ENCODE measurements at regions not wholly inside any gene's neighbourhood (a gene's known extent, or its start where the extent isn't known, plus 50 kb on each side); places are given as distances from the start of the nearest gene placed in this dataset.

DNA sequence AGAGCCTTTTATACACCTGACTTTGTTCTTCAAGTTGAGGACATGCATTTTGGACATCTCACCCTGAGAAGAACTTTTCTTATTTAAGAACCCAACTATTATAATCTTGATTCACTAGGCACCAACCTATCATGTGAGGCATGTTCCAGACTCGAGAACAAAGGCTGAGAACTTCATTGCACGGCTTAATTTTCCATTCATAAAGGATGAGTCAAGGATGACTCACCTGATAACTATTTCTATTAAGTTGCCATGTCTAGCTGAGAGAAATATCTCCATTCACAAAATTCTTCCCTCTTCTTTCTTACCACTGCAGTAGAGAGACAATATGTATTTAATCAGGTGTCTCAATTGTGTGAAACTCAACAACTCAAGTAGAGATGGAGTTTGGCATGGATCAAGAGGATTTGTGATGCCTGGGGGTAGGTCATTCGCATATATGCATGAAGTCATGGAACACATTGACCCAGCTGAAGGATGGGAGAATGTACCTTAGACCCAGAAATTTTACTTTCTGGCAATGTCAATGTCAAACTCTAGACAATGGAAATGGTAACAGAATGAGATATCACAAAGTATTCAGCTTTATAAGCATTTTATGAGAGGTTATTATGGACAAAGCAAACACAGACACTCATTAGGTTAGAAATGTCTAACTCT, 173.2 kb upstream of the PRNP start:
- DNase-seq (ENCODE audit: low spot score) = no peak

- DNase-seq (ENCODE audit: low spot score) = no peak
These were observed 174.5 kb upstream of the PRNP start for GRCh38 chr20:4511776-4512175.

DNA sequence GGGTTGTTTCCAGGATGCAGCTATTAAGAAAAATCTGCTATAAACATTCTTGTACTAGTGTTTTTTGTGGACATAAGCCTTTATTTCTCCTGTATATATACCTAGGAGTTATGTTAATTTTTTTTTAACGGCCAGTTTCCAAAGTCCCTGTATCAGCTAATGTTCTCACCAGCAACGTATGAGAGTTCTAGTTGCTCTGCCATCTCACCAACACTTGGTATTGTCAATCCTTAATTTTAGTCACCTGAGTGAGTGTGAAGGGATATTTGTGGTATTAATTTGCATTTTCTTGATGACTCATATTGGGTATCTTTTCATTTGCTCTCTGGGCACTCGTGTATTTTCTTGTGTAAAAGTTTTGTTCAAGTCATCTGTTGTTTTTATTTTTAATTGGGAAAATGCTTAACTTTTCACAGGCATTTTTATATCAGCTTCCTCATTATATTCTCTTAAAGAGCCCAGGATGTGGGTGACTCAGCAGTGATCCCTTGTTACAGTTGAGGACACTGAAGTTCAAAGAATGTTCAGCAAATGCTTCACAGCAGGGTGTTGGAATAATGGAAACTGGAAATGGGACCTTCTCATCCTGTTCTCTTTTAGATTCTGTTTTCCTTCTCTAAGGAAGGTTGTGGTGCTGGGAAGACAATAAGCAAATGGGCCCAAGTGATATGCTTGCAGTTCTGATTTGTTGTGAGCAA, 176.3 kb upstream of the PRNP start:
- DNase-seq (ENCODE audit: low spot score) = no peak

- no peak for DNase-seq (ENCODE audit: low spot score)
These were observed 177.5 kb upstream of the PRNP start for GRCh38 chr20:4508773-4509172.

DNA sequence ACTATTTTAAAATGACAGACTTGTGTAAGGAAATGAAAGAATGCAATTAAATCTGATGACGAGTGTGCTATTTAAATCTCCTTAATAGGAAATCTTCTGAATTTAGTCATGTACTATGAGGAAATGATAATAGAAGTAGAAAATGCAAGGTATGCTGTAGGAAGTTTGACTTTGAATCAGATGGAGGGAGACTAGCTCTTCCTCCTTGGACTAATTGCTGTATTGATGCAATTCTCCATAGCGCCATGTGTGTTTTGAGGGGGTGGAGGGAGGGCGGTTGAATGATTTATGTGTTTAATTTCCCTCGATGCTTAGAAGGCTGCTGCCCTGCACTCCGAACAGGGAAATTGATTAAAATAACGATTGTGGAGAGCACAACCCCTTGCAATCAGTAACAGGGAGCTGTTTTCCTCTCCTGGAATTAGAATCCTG, 179.0 kb upstream of the PRNP start:
- DNase-seq (ENCODE audit: low spot score) = no peak

GRCh38 chr20:4504814-4505213, 181.4 kb upstream of the PRNP start:
- no peak for DNase-seq (ENCODE audit: low spot score)

DNA sequence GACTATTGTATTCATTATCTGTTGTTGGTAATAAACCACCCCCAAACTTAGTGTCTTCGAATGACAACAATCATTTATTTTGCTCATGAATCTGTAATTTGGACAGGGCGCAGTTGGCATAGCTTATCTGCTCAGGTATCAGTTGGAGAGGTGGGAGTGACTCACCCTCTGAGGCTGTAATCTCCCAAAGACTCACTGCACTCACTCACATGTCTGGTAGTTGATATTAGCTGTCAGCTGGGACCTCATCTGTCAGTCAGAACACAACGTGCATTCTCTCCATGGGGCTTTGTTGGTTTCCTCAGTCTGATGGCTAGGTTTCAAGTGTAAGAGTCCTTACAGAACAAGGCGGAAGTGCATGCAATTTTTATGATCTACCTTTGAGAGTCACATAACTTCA, 183.5 kb upstream of the PRNP start:
- DNase-seq (ENCODE audit: low spot score) = no peak

- no peak for DNase-seq (ENCODE audit: low spot score)
These were observed 192.9 kb upstream of the PRNP start for GRCh38 chr20:4493386-4493785.

GRCh38 chr20:4491643-4492042, 194.6 kb upstream of the PRNP start:
- DNase-seq (ENCODE audit: low spot score) = no peak

DNA sequence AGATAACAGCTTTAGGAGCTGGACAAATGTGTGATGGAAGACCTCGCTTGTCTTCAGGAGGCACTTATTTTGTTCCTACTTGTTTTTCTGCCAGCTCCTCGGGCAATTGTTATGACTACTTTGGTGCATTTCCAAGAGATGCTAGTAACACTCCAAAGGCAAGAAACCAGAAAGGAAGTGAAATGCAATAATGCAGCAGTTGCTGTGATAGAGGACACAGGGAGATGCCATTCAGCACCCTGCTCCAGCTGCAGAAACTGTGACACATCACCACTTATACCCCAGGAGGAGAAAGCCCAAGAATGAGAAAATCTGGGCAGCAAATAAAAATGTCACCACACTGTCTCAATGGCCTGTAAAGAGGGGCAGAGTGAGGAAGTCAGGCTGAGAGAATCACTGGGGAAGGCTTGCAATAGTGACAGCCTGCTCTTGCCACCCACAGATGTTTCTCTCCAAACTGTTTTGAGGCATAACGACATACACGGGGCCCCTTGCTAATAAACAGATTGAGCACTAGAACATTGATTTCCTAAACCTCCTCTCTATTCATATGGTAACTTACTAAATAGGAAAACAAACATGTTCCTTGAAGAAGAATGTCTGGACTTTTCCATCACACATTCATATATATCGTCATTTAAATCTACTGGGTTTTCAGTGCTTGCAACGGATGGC, 195.5 kb upstream of the PRNP start:
- no peak for DNase-seq (ENCODE audit: low spot score)

- DNase-seq (ENCODE audit: low spot score) = no peak
These were observed 196.2 kb upstream of the PRNP start for GRCh38 chr20:4490045-4490444.

- DNase-seq (ENCODE audit: low spot score) = no peak
These were observed 197.6 kb upstream of the PRNP start for GRCh38 chr20:4488407-4489339.

DNA sequence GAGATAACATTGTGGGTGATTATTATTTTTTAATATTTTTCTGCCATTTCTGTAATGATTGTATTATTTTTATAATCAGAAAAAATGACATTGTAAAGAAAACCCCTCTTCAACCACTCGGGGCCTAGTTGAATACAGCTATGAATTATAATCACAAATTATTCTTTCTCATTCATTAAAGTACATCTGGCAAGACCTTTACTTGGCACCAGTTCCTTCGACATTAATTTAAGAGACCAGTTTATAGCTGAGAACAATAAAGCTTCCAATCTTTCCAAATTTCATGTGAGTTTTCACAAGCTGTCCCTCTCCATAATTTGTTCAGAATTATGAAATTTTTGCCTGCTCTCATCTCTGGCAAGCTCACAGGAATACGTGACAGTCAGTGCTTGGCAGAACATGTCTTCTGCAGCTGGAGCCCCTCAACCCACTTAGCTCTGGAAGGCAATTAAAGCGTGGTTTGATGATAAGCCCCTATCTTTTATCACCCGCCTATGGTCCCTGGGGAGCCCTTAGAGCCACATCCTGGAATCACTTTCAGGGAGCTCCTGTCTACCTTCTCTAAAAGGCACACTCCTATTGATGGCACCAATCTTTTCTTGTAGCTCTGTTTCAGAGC, 201.8 kb upstream of the PRNP start:
- DNase-seq (ENCODE audit: low spot score) = no peak

GRCh38 chr20:4483961-4484360, 202.3 kb upstream of the PRNP start:
- DNase-seq (ENCODE audit: low spot score) = no peak

GRCh38 chr20:4483486-4483885, 202.8 kb upstream of the PRNP start:
- DNase-seq (ENCODE audit: low spot score) = no peak

GRCh38 chr20:4480104-4480503, 206.2 kb upstream of the PRNP start:
- DNase-seq (ENCODE audit: low spot score) = no peak

- no peak for DNase-seq (ENCODE audit: low spot score)
These were observed 209.3 kb upstream of the PRNP start for GRCh38 chr20:4476903-4477500.

GRCh38 chr20:4472906-4473305, 213.3 kb upstream of the PRNP start:
- DNase-seq (ENCODE audit: low spot score) = no peak

DNA sequence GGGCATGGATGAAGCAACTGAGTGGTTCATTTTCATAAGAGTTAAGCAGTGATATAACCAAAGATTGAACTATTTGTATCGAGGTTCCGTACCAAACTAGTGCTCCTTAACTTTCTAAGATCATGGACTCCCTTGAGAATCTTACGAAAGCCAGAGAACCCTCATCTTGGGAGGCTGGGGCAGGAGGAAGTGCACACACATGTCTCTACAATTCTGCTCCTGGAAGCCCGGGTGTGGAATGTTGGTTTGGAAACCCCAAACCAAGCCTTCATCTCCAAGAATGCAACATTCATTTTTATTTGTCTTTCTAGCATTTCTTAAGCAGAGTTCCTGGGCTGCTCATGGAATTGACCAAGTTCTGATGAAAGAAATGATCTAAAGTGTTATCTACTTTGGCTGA, 215.0 kb upstream of the PRNP start:
- DNase-seq (ENCODE audit: low spot score) = no peak

GRCh38 chr20:4470375-4470774, 215.9 kb upstream of the PRNP start:
- DNase-seq (ENCODE audit: low spot score) = no peak

- no peak for DNase-seq (ENCODE audit: low spot score)
These were observed 216.3 kb upstream of the PRNP start for GRCh38 chr20:4469910-4470309.
